ENCODE measurements at regions not wholly inside any gene's neighbourhood (a gene's known extent, or its start where the extent isn't known, plus 50 kb on each side); places are given as distances from the start of the nearest gene placed in this dataset.

DNA sequence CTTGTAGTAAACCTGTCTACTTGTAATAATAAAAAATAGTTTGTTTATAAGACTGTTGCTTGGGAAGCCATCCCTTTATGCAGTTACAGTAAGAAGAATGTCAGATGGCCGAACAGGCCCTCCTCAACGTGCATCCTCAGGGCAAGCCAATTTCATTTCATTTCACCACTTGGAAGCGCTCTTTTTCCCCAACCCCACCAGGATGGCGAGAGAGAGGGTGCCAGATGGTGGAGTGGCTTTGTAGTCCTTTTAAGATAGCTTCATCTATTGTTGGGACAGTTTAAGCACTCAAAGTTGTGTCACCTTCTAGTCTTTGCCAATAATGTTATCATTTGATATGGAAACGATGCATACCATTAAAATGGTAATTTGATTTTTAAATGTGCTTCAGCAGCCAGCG, 356.3 kb upstream of the CAMK1G start:
- Mint-ChIP-seq H3K27me3 (peaks cover 9% of the 10 kb centered on the region), H3K27ac (no peak overlapping the region), H3K4me3 (no peak overlapping the region), H3K4me1 (ENCODE audit: low read depth) (no peaks in the 10 kb centered on the region), H3K9me3 (peaks cover 4% of the 10 kb centered on the region), H3K36me3 (ENCODE audit: low read depth) (no peaks in the 10 kb centered on the region)
- CTCF ChIA-PET, result no interaction called here
- ATAC-seq, result no peak
- TF ChIP-seq, protein P1, sequence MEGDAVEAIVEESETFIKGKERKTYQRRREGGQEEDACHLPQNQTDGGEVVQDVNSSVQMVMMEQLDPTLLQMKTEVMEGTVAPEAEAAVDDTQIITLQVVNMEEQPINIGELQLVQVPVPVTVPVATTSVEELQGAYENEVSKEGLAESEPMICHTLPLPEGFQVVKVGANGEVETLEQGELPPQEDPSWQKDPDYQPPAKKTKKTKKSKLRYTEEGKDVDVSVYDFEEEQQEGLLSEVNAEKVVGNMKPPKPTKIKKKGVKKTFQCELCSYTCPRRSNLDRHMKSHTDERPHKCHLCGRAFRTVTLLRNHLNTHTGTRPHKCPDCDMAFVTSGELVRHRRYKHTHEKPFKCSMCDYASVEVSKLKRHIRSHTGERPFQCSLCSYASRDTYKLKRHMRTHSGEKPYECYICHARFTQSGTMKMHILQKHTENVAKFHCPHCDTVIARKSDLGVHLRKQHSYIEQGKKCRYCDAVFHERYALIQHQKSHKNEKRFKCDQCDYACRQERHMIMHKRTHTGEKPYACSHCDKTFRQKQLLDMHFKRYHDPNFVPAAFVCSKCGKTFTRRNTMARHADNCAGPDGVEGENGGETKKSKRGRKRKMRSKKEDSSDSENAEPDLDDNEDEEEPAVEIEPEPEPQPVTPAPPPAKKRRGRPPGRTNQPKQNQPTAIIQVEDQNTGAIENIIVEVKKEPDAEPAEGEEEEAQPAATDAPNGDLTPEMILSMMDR (IDR thresholded peaks at IDR 0.05), result no peak
- POLR2A ChIA-PET, result no interaction called here
- no peak for DNase-seq
- intact Hi-C loops (cut with micrococcal nuclease), result no loop called here

DNA sequence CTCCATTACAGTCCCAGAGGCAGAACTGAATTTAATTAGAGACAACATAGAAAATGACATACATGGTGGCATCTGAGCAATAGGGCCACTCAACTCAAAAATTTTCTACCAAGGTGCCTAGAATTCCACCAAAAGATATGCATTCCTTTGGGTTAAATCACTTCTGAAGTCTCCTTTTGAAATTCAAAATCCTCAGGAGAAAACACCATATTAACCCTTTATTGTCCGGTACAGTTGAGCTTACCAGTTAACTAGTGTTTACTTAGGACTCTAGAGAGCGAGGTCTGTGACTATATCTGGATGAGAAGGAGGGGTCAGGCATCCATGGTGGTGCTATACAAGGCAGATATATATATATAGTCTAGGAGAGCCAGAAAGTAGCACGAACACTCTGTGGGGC, 355.6 kb upstream of the CAMK1G start:
- H3K4me1 Mint-ChIP-seq (ENCODE audit: low read depth), result no peaks in the 10 kb centered on the region
- H3K27me3 Mint-ChIP-seq, result peaks cover 9% of the 10 kb centered on the region
- TF ChIP-seq, protein P1 (IDR thresholded peaks at IDR 0.05), result no peak
- ChIA-PET CTCF (no interaction called here), POLR2A (no interaction called here)
- H3K27ac Mint-ChIP-seq, result no peak overlapping the region
- intact Hi-C loops (cut with micrococcal nuclease), result no loop called here
- H3K9me3 Mint-ChIP-seq, result peaks cover 4% of the 10 kb centered on the region
- DNase-seq, result no peak
- H3K36me3 Mint-ChIP-seq (ENCODE audit: low read depth), result no peaks in the 10 kb centered on the region
- H3K4me3 Mint-ChIP-seq, result no peak overlapping the region
- ATAC-seq, result no peak

DNA sequence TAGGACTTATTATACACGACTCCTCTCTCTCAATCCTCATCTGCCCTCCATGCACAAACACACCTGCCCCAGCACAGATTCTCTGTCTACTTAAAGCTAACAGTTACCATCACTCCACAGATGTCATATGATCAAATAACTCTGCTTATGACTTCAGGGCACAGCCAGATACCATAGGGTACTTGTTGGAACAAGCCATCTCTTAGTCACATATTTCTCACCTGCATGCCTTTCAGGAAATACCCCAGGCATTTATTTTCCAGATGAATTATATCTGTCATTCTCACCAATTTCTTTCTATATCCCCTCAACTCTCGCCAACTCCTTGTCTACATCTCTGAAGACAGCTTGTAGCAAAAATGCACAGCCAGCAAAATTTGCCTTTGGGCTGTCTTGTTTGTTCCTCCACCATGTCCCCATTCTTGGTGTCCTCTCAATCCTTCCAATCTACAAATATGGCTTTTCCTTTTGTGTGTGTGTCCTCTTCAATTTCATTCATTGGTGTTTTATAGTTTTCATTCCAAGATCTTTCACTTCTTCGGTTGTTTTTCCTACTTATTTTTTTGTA, 353.9 kb upstream of the CAMK1G start:
- DNase-seq (no peak), ATAC-seq (no peak)
- CTCF ChIA-PET, result interaction anchor here (0.9 to 1.3 kb wide), 3 partner anchors 13 to 578 kb away, joined by 3 to 5 read pairs (median 4); no protein-coding TSS in a partner anchor
- Mint-ChIP-seq H3K36me3 (ENCODE audit: low read depth) (no peaks in the 10 kb centered on the region), H3K4me3 (no peak overlapping the region), H3K9me3 (peaks cover 4% of the 10 kb centered on the region), H3K27ac (no peak overlapping the region), H3K27me3 (peaks cover 9% of the 10 kb centered on the region), H3K4me1 (ENCODE audit: low read depth) (no peaks in the 10 kb centered on the region)
- POLR2A ChIA-PET, result no interaction called here
- TF ChIP-seq, protein P1 (IDR thresholded peaks at IDR 0.05), result no peak
- intact Hi-C loops (cut with micrococcal nuclease), result no loop called here

DNA sequence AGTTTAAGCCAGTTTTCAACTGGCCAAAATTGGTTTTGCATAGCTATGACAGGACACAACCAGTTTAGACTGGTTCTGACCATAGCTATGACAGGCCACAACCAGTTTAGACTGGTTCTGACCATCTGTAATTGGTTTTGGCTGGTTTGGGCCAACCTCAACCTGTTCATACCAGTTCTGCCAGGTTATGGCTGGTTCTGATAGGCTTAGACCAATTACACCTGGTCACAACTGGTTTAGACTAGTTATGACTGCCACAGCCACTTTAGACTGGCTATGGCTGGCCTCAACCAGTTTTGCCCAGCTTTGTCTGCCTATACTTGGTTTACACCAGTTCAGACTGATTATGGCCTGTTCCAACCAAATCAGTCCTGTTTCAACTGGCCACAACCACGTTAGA, 353.2 kb upstream of the CAMK1G start:
- Mint-ChIP-seq H3K27ac (no peak overlapping the region), H3K4me3 (no peak overlapping the region), H3K36me3 (ENCODE audit: low read depth) (no peaks in the 10 kb centered on the region), H3K27me3 (peaks cover 9% of the 10 kb centered on the region), H3K9me3 (peaks cover 4% of the 10 kb centered on the region), H3K4me1 (ENCODE audit: low read depth) (no peaks in the 10 kb centered on the region)
- ATAC-seq, result no peak
- no peak for DNase-seq
- ChIA-PET CTCF (interaction anchor here (0.9 to 1.3 kb wide), 3 partner anchors 12 to 579 kb away, joined by 3 to 5 read pairs (median 4); no protein-coding TSS in a partner anchor), POLR2A (no interaction called here)
- TF ChIP-seq, protein P1 (IDR thresholded peaks at IDR 0.05), result no peak
- intact Hi-C loops (cut with micrococcal nuclease), result no loop called here

DNA sequence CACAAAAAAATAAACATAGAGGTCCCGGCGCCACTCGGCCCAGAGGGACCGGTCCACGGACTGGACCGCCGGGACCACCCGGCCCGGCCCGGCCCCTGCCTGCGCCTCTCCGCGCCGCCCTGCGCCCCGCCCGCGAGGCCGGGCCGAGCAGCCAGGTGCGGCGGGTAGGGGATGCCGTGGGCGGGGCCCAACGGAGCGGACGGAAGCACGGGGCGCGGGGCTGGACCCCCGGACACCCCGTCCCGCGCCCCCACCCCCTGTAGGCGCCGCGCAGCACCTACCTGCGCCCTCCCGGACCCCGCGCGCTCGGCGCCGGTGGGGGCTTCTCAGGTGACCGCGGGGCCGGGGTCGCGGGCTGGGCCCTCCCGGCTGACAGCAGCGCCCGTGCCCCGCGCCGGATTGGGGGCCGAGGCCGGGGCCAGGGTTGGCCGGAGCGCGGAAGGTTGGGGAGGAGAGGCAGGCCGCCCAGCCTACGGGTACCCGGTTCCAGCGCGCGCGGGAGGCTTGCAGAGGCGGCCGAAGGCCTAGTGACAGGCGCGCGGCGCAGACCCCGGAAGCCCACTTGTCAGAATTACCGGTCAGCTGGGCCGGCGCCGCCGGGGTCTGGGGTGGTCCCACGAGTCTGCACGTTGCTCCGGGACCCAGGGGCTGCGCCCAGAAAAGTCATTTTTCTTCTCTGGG, 351.9 kb upstream of the CAMK1G start:
- CTCF ChIA-PET, result no interaction called here
- no peak overlapping the region for H3K4me3 Mint-ChIP-seq
- TF ChIP-seq, protein P1 (IDR thresholded peaks at IDR 0.05), result no peak
- POLR2A ChIA-PET, result no interaction called here
- H3K9me3 Mint-ChIP-seq, result peaks cover 4% of the 10 kb centered on the region
- H3K27me3 Mint-ChIP-seq, result peaks cover 9% of the 10 kb centered on the region
- H3K36me3 Mint-ChIP-seq (ENCODE audit: low read depth), result no peaks in the 10 kb centered on the region
- no peak overlapping the region for H3K27ac Mint-ChIP-seq
- no peak for ATAC-seq
- no peak for DNase-seq
- intact Hi-C loops (cut with micrococcal nuclease), result no loop called here
- no peaks in the 10 kb centered on the region for H3K4me1 Mint-ChIP-seq (ENCODE audit: low read depth)
